OCI-LY7 (cell line): ENCODE measurements at regions not wholly inside any gene's neighbourhood (a gene's known extent, or its start where the extent isn't known, plus 50 kb on each side); places are given as distances from the start of the nearest gene placed in this dataset.

Experiments used
- BruUV-seq: library from RNA; stranded (reverse); fragments of 400-500 nt; replicated peaks from 2 replicates; lab custom pipeline; 2021; lab: Mats Ljungman, UMichigan
- CTCF ChIA-PET: fragments of 300-600 bp; sonication (Branson Sonifier 250); formaldehyde crosslinking; loops from one replicate; lab custom pipeline; 2022; ENCODE audit warnings: antibody characterized with exemption; ENCODE audit not compliant: unreplicated experiment; lab: Charles Lee
- POLR2A ChIA-PET: fragments of 300-600 bp; sonication (Branson Sonifier 250); formaldehyde crosslinking; loops from one replicate; lab custom pipeline; 2022; ENCODE audit warnings: antibody characterized with exemption; lab: Charles Lee
- DNase-seq: peaks from one replicate; pipeline ENCODE4 v3.0.0-alpha.2; 2015; ENCODE audit warnings: low spot score
- H2AFZ ChIP-seq: fragments of 200-600 bp; sonication (generic), shearing (Covaris generic); 2 replicates; pipeline ENCODE4 v1.6.1; 2014; ENCODE audit warnings: mild to moderate bottlenecking, antibody characterized with exemption, low read length, moderate library complexity
- H3K27ac ChIP-seq: fragments of 200-600 bp; sonication (generic); 2 replicates; pipeline ENCODE4 v1.5.1; 2014; ENCODE audit warnings: mixed run types, low read depth, mild to moderate bottlenecking, moderate library complexity, low read length, inconsistent platforms; ENCODE audit not compliant: poor library complexity, severe bottlenecking
- H3K36me3 ChIP-seq: fragments of 200-600 bp; sonication (generic); 2 replicates; pipeline ENCODE4 v1.6.1; 2014; ENCODE audit warnings: mild to moderate bottlenecking, antibody characterized with exemption, low read length, moderate library complexity, mixed read lengths; ENCODE audit not compliant: insufficient read depth
- H3K4me1 ChIP-seq: fragments of 200-600 bp; sonication (generic); 2 replicates; pipeline ENCODE4 v1.5.1; 2014; ENCODE audit warnings: mild to moderate bottlenecking, low read length; ENCODE audit not compliant: insufficient read depth, poor library complexity, severe bottlenecking
- H3K4me2 ChIP-seq: fragments of 200-600 bp; sonication (generic); 2 replicates; pipeline ENCODE4 v1.6.1; 2014; ENCODE audit warnings: mild to moderate bottlenecking, low read length
- H3K4me3 ChIP-seq: fragments of 200-600 bp; sonication (generic); 2 replicates; pipeline ENCODE4 v1.5.1; 2014; ENCODE audit warnings: mild to moderate bottlenecking, low read depth, low read length; ENCODE audit not compliant: poor library complexity, severe bottlenecking
- H3K79me2 ChIP-seq: fragments of 200-600 bp; sonication (generic); 2 replicates; pipeline ENCODE4 v1.6.1; 2016; ENCODE audit warnings: low read depth, mild to moderate bottlenecking, low read length, moderate library complexity, mixed read lengths; ENCODE audit not compliant: insufficient read depth
- H3K9me2 ChIP-seq: fragments of 200-600 bp; sonication (generic); 2 replicates; pipeline ENCODE4 v1.6.1; 2016; ENCODE audit warnings: mild to moderate bottlenecking, low read length, mixed read lengths; ENCODE audit not compliant: insufficient read depth
- H3K9me3 ChIP-seq: fragments of 200-600 bp; sonication (generic); 2 replicates; pipeline ENCODE4 v1.6.1; 2014; ENCODE audit warnings: mild to moderate bottlenecking, mixed run types, low read length, mixed read lengths
- H4K20me1 ChIP-seq: fragments of 200-600 bp; sonication (generic); 2 replicates; pipeline ENCODE4 v1.6.1; 2014; ENCODE audit warnings: mild to moderate bottlenecking, antibody characterized with exemption, low read length, moderate library complexity, mixed read lengths; ENCODE audit not compliant: insufficient read depth
- CTCF ChIP-seq: fragments of 200-600 bp; sonication (generic); conservative IDR thresholded peaks from 2 replicates; pipeline ENCODE4 v1.5.1; 2014; ENCODE audit warnings: mild to moderate bottlenecking, antibody characterized with exemption, low read length, moderate library complexity, mixed read lengths
- EZH2phosphoT487 ChIP-seq: fragments of 200-600 bp; sonication (generic); IDR thresholded peaks from 2 replicates; pipeline ENCODE4 v1.6.1; 2018; ENCODE audit warnings: low read depth, borderline replicate concordance, mild to moderate bottlenecking, mixed run types, antibody characterized with exemption, low read length, moderate library complexity, mixed read lengths
- intact Hi-C: fragments of 100-400 bp; cut with micrococcal nuclease; formaldehyde crosslinking; loops from one replicate; pipeline ENCODE4 v1.10.0; 2022; ENCODE audit not compliant: unreplicated experiment

GRCh38 chr12:130073721-130074120 is 88.5 kb upstream of the FZD10 start:
- H3K4me1 ChIP-seq = no peaks in the 10 kb centered on the region
- H3K36me3 ChIP-seq = no peaks in the 10 kb centered on the region
- no peak overlapping the region for H3K27ac ChIP-seq
- H3K9me2 ChIP-seq = no peaks in the 10 kb centered on the region
- no peak overlapping the region for H3K4me2 ChIP-seq
- no peak for DNase-seq
- H3K4me3 ChIP-seq = no peak overlapping the region
- H4K20me1 ChIP-seq = no peaks in the 10 kb centered on the region
- TF ChIP-seq CTCF (no peak), EZH2phosphoT487 (no peak)
- no peak overlapping the region for H2AFZ ChIP-seq
- no peaks in the 10 kb centered on the region for H3K9me3 ChIP-seq
- POLR2A ChIA-PET = no interaction called here
- intact Hi-C loops = no loop called here
- BruUV-seq = no TSS peak
- CTCF ChIA-PET = no interaction called here
- no peaks in the 10 kb centered on the region for H3K79me2 ChIP-seq

GRCh38 chr12:130074661-130075406 is 87.4 kb upstream of the FZD10 start:
- Histone ChIP-seq H4K20me1 (no peaks in the 10 kb centered on the region), H3K4me2 (no peak overlapping the region), H3K9me3 (no peaks in the 10 kb centered on the region), H3K9me2 (no peaks in the 10 kb centered on the region), H3K27ac (no peak overlapping the region), H3K36me3 (no peaks in the 10 kb centered on the region), H3K4me1 (no peaks in the 10 kb centered on the region), H2AFZ (no peak overlapping the region), H3K79me2 (no peaks in the 10 kb centered on the region), H3K4me3 (no peak overlapping the region)
- CTCF ChIA-PET = no interaction called here
- no peak for DNase-seq
- BruUV-seq = no TSS peak
- POLR2A ChIA-PET = no interaction called here
- no peak for TF ChIP-seq CTCF
- intact Hi-C loops = no loop called here

- POLR2A ChIA-PET = no interaction called here
- no peak overlapping the region for H3K27ac ChIP-seq
- no peak overlapping the region for H2AFZ ChIP-seq
- intact Hi-C loops = no loop called here
- BruUV-seq = no TSS peak
- H4K20me1 ChIP-seq = no peaks in the 10 kb centered on the region
- no peak overlapping the region for H3K4me2 ChIP-seq
- no peak for DNase-seq
- no peaks in the 10 kb centered on the region for H3K36me3 ChIP-seq
- no peaks in the 10 kb centered on the region for H3K9me3 ChIP-seq
- H3K4me1 ChIP-seq = no peaks in the 10 kb centered on the region
- CTCF ChIA-PET = no interaction called here
- no peak overlapping the region for H3K4me3 ChIP-seq
- no peaks in the 10 kb centered on the region for H3K79me2 ChIP-seq
- TF ChIP-seq CTCF = no peak
- no peaks in the 10 kb centered on the region for H3K9me2 ChIP-seq
These were observed 86.7 kb upstream of the FZD10 start for GRCh38 chr12:130075497-130076076.
